HEK293T (cell line): ENCODE measurements at regions not wholly inside any gene's neighbourhood (a gene's known extent, or its start where the extent isn't known, plus 50 kb on each side); places are given as distances from the start of the nearest gene placed in this dataset.

Experiments
- CTCF ChIA-PET: fragments of 350-600 bp; formaldehyde crosslinking; extraction: SDS; loops from one replicate; lab custom pipeline; 2021; ENCODE audit warnings: antibody characterized with exemption, inconsistent platforms; lab: Yijun Ruan, JAX
- POLR2A ChIA-PET: fragments of 350-600 bp; formaldehyde crosslinking; extraction: SDS; loops from one replicate; lab custom pipeline; 2020; ENCODE audit warnings: antibody characterized with exemption, inconsistent platforms; lab: Yijun Ruan, JAX
- DNase-seq: peaks from one replicate; pipeline ENCODE4 v3.0.0; 2012; ENCODE audit warnings: mixed read lengths; ENCODE audit errors: extremely low spot score
- ARNT ChIP-seq: fragments of 450-650 bp; IDR thresholded peaks from 2 replicates; pipeline ENCODE4 v1.6.1; 2017; ENCODE audit warnings: mild to moderate bottlenecking
- BHLHE40 ChIP-seq: fragments of 450-650 bp; IDR thresholded peaks from 2 replicates; pipeline ENCODE4 v1.6.1; 2016; ENCODE audit warnings: mild to moderate bottlenecking, moderate library complexity, borderline replicate concordance
- CTBP1 ChIP-seq: fragments of 450-650 bp; IDR thresholded peaks from 2 replicates; pipeline ENCODE4 v1.6.1; 2016; ENCODE audit warnings: borderline replicate concordance
- ELF4 ChIP-seq: fragments of 450-650 bp; IDR thresholded peaks from 2 replicates; pipeline ENCODE4 v1.6.1; 2017; ENCODE audit warnings: antibody characterized with exemption
- FOXA1 ChIP-seq: fragments of 450-650 bp; IDR thresholded peaks from 2 replicates; pipeline ENCODE4 v1.6.1; 2016; ENCODE audit warnings: mild to moderate bottlenecking
- FOXK2 ChIP-seq: fragments of 450-650 bp; IDR thresholded peaks from 2 replicates; pipeline ENCODE4 v1.6.1; 2016; ENCODE audit warnings: mild to moderate bottlenecking
- FOXM1 ChIP-seq: fragments of 450-650 bp; IDR thresholded peaks from 2 replicates; pipeline ENCODE4 v1.6.1; 2017; ENCODE audit warnings: mild to moderate bottlenecking, borderline replicate concordance
- HDGF ChIP-seq: fragments of 450-650 bp; IDR thresholded peaks from 2 replicates; pipeline ENCODE4 v1.6.1; 2017; ENCODE audit warnings: antibody characterized with exemption, borderline replicate concordance
- L3MBTL2 ChIP-seq: fragments of 450-650 bp; conservative IDR thresholded peaks from 2 replicates; pipeline ENCODE4 v1.6.1; 2016; ENCODE audit warnings: mild to moderate bottlenecking
- LEF1 ChIP-seq: fragments of 450-650 bp; IDR thresholded peaks from 2 replicates; pipeline ENCODE4 v1.6.1; 2017; ENCODE audit warnings: mild to moderate bottlenecking, borderline replicate concordance
- NFRKB ChIP-seq: fragments of 450-650 bp; IDR thresholded peaks from 2 replicates; pipeline ENCODE4 v1.6.1; 2016; ENCODE audit warnings: mild to moderate bottlenecking, moderate library complexity
- PKNOX1 ChIP-seq: fragments of 450-650 bp; IDR thresholded peaks from 2 replicates; pipeline ENCODE4 v1.6.1; 2016
- SP1 ChIP-seq: fragments of 450-650 bp; IDR thresholded peaks from 2 replicates; pipeline ENCODE4 v1.6.1; 2017
- SUZ12 ChIP-seq: fragments of 450-650 bp; IDR thresholded peaks from 2 replicates; pipeline ENCODE4 v1.6.1; 2016; ENCODE audit warnings: mild to moderate bottlenecking
- TARDBP ChIP-seq: fragments of 450-650 bp; IDR thresholded peaks from 2 replicates; pipeline ENCODE4 v1.6.1; 2016
- ZNF384 ChIP-seq: fragments of 450-650 bp; IDR thresholded peaks from 2 replicates; pipeline ENCODE4 v1.6.1; 2016

GRCh38 chr18:65352186-65352585, 398.6 kb upstream of the CDH7 start:
- ChIA-PET POLR2A (no interaction called here), CTCF (no interaction called here)
- TF ChIP-seq SP1 (no peak), L3MBTL2 (no peak), NFRKB (no peak), SUZ12 (no peak), ZNF384 (no peak), ELF4 (no peak), ARNT (no peak), BHLHE40 (no peak), FOXA1 (no peak), FOXK2 (no peak), CTBP1 (no peak), PKNOX1 (no peak)
- DNase-seq, result no peak

- ChIA-PET CTCF (no interaction called here), POLR2A (no interaction called here)
- TF ChIP-seq ARNT (no peak), L3MBTL2 (no peak), FOXK2 (no peak), SP1 (no peak), BHLHE40 (no peak), FOXA1 (no peak), FOXM1 (no peak), ZNF384 (no peak)
- no peak for DNase-seq
Observed at GRCh38 chr18:65349635-65350034, 401.2 kb upstream of the CDH7 start.

- POLR2A ChIA-PET, result no interaction called here
- TF ChIP-seq SUZ12, result no peak
- TF ChIP-seq CTBP1, result no peak
- no peak for TF ChIP-seq ELF4
- TF ChIP-seq FOXA1, result no peak
- no peak for TF ChIP-seq FOXM1
- TF ChIP-seq ARNT, result no peak
- no peak for TF ChIP-seq NFRKB
- TF ChIP-seq TARDBP, result no peak
- no peak for TF ChIP-seq HDGF
- no peak for TF ChIP-seq L3MBTL2
- no peak for TF ChIP-seq FOXK2
- no peak for TF ChIP-seq SP1
- no peak for TF ChIP-seq PKNOX1
- TF ChIP-seq ZNF384, result no peak
- no peak for TF ChIP-seq BHLHE40
- no peak for TF ChIP-seq LEF1
- DNase-seq, result no peak
- CTCF ChIA-PET, result no interaction called here
Observed at GRCh38 chr18:65347446-65347845, 403.4 kb upstream of the CDH7 start.

- TF ChIP-seq ZNF384, result no peak
- no peak for TF ChIP-seq ELF4
- TF ChIP-seq FOXM1, result no peak
- no peak for TF ChIP-seq LEF1
- no peak for TF ChIP-seq NFRKB
- TF ChIP-seq CTBP1, result no peak
- no peak for TF ChIP-seq TARDBP
- ChIA-PET CTCF (no interaction called here), POLR2A (no interaction called here)
- DNase-seq, result no peak
Observed at GRCh38 chr18:65346086-65346485, 404.7 kb upstream of the CDH7 start.

GRCh38 chr18:65343571-65343970, 407.2 kb upstream of the CDH7 start:
- DNase-seq, result no peak
- ChIA-PET CTCF (no interaction called here), POLR2A (no interaction called here)
- TF ChIP-seq FOXA1, result no peak
- no peak for TF ChIP-seq LEF1
- TF ChIP-seq ZNF384, result no peak
- no peak for TF ChIP-seq TARDBP
- TF ChIP-seq CTBP1, result no peak
- no peak for TF ChIP-seq SP1
- no peak for TF ChIP-seq SUZ12
- TF ChIP-seq NFRKB, result no peak
- TF ChIP-seq ARNT, result no peak
- no peak for TF ChIP-seq ELF4
- TF ChIP-seq L3MBTL2, result no peak
- TF ChIP-seq BHLHE40, result no peak
- TF ChIP-seq HDGF, result no peak
- TF ChIP-seq FOXK2, result no peak
- no peak for TF ChIP-seq FOXM1
- no peak for TF ChIP-seq PKNOX1

GRCh38 chr18:65336411-65336810, 414.4 kb upstream of the CDH7 start:
- POLR2A ChIA-PET, result no interaction called here
- DNase-seq, result no peak
- CTCF ChIA-PET, result no interaction called here
- TF ChIP-seq FOXA1 (no peak), PKNOX1 (no peak), LEF1 (no peak), SUZ12 (no peak), ZNF384 (no peak), FOXM1 (no peak), CTBP1 (no peak), L3MBTL2 (no peak)
